SK-N-SH treated with all-trans-retinoic acid at 6 μM for 48 hours (cell line): ENCODE measurements at regions not wholly inside any gene's neighbourhood (a gene's known extent, or its start where the extent isn't known, plus 50 kb on each side); places are given as distances from the start of the nearest gene placed in this dataset.

Experiments used
- ATAC-seq: fragments of 200-7000 bp; cut with Tn5 transposase; 3 replicates; pipeline ENCODE4 v1.9.1; 2020; ENCODE audit warnings: mild to moderate bottlenecking, moderate library complexity
- ARNTL ChIP-seq: fragments of 450-650 bp; formaldehyde crosslinking; IDR thresholded peaks from 2 replicates; pipeline ENCODE4 v1.5.0; 2020; ENCODE audit warnings: low read depth, mild to moderate bottlenecking, moderate library complexity, borderline replicate concordance
- CREB5 ChIP-seq: fragments of 250-450 bp; sonication (Bioruptor Pico); IDR thresholded peaks from 2 replicates; pipeline ENCODE4 v1.5.1; 2020; ENCODE audit warnings: low read depth, mild to moderate bottlenecking, moderate library complexity
- ESRRG ChIP-seq: fragments of 250-450 bp; sonication (Bioruptor Pico); IDR thresholded peaks from 2 replicates; pipeline ENCODE4 v1.6.1; 2021; ENCODE audit warnings: mild to moderate bottlenecking
- OSR1 ChIP-seq: fragments of 250-450 bp; sonication (Bioruptor Pico); IDR thresholded peaks from 2 replicates; pipeline ENCODE4 v1.8.0; 2022; ENCODE audit warnings: moderate library complexity, mild to moderate bottlenecking, inconsistent platforms
- PATZ1 ChIP-seq: fragments of 250-450 bp; sonication (Bioruptor Pico); IDR thresholded peaks from 2 replicates; pipeline ENCODE4 v1.8.0; 2020; ENCODE audit warnings: mild to moderate bottlenecking, moderate library complexity, borderline replicate concordance
- PPARA ChIP-seq: fragments of 250-450 bp; sonication (Bioruptor Pico); IDR thresholded peaks from 2 replicates; pipeline ENCODE4 v1.5.0; 2020; ENCODE audit warnings: mild to moderate bottlenecking, borderline replicate concordance
- SNAI2 ChIP-seq: fragments of 250-450 bp; sonication (Bioruptor Pico); IDR thresholded peaks from 2 replicates; pipeline ENCODE4 v1.5.0; 2020; ENCODE audit warnings: mild to moderate bottlenecking, moderate library complexity
- TCF4 ChIP-seq: fragments of 250-450 bp; sonication (Bioruptor Pico); IDR thresholded peaks from 2 replicates; pipeline ENCODE4 v1.8.0; 2021; ENCODE audit warnings: mild to moderate bottlenecking, moderate library complexity, borderline replicate concordance
- TOX ChIP-seq: fragments of 250-450 bp; sonication (Bioruptor Pico); IDR thresholded peaks from 2 replicates; pipeline ENCODE4 v1.8.0; 2021; ENCODE audit warnings: mild to moderate bottlenecking, moderate library complexity, borderline replicate concordance
- TSHZ2 ChIP-seq: fragments of 250-450 bp; sonication (Bioruptor Pico); IDR thresholded peaks from 2 replicates; pipeline ENCODE4 v1.5.0; 2020; ENCODE audit warnings: mild to moderate bottlenecking, moderate library complexity
- ZC3H10 ChIP-seq: fragments of 250-450 bp; sonication (Bioruptor Pico); IDR thresholded peaks from 2 replicates; pipeline ENCODE4 v1.5.1; 2021; ENCODE audit warnings: mild to moderate bottlenecking, moderate library complexity
- ZFP3 ChIP-seq: fragments of 250-450 bp; sonication (Bioruptor Pico); IDR thresholded peaks from 2 replicates; pipeline ENCODE4 v1.5.0; 2020; ENCODE audit warnings: mild to moderate bottlenecking, moderate library complexity
- ZFP30 ChIP-seq: fragments of 450-650 bp; formaldehyde crosslinking; IDR thresholded peaks from 2 replicates; pipeline ENCODE4 v1.5.0; 2022; ENCODE audit warnings: mild to moderate bottlenecking, moderate library complexity
- ZNF565 ChIP-seq: fragments of 450-650 bp; formaldehyde crosslinking; conservative IDR thresholded peaks from 2 replicates; pipeline ENCODE4 v1.5.0; 2020; ENCODE audit warnings: low read depth, mild to moderate bottlenecking, moderate library complexity
- ZNF70 ChIP-seq: fragments of 450-650 bp; formaldehyde crosslinking; IDR thresholded peaks from 2 replicates; pipeline ENCODE4 v1.5.0; 2020; ENCODE audit warnings: mild to moderate bottlenecking, moderate library complexity
- ZNF8 ChIP-seq: fragments of 450-650 bp; formaldehyde crosslinking; IDR thresholded peaks from 2 replicates; pipeline ENCODE4 v1.5.0; 2020; ENCODE audit warnings: mild to moderate bottlenecking, moderate library complexity
- TF ChIP-seq, protein P1 (sequence below): fragments of 250-450 bp; sonication (Bioruptor Pico); IDR thresholded peaks from 2 replicates; pipeline ENCODE4 v1.5.1; 2021; ENCODE audit warnings: mild to moderate bottlenecking, moderate library complexity
- TF ChIP-seq, protein P2 (sequence below): fragments of 250-450 bp; sonication (Bioruptor Pico); IDR thresholded peaks from 2 replicates; pipeline ENCODE4 v1.8.0; 2021; ENCODE audit warnings: low read depth, mild to moderate bottlenecking, moderate library complexity, borderline replicate concordance

- no peak for TF ChIP-seq ZNF8 (CRISPR knock-in tag)
- TF ChIP-seq CREB5 (CRISPR knock-in tag), result no peak
- TF ChIP-seq, protein P1, sequence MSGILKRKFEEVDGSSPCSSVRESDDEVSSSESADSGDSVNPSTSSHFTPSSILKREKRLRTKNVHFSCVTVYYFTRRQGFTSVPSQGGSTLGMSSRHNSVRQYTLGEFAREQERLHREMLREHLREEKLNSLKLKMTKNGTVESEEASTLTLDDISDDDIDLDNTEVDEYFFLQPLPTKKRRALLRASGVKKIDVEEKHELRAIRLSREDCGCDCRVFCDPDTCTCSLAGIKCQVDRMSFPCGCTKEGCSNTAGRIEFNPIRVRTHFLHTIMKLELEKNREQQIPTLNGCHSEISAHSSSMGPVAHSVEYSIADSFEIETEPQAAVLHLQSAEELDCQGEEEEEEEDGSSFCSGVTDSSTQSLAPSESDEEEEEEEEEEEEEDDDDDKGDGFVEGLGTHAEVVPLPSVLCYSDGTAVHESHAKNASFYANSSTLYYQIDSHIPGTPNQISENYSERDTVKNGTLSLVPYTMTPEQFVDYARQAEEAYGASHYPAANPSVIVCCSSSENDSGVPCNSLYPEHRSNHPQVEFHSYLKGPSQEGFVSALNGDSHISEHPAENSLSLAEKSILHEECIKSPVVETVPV (CRISPR knock-in tag), result no peak
- no peak for TF ChIP-seq ESRRG (CRISPR knock-in tag)
- TF ChIP-seq, protein P2, sequence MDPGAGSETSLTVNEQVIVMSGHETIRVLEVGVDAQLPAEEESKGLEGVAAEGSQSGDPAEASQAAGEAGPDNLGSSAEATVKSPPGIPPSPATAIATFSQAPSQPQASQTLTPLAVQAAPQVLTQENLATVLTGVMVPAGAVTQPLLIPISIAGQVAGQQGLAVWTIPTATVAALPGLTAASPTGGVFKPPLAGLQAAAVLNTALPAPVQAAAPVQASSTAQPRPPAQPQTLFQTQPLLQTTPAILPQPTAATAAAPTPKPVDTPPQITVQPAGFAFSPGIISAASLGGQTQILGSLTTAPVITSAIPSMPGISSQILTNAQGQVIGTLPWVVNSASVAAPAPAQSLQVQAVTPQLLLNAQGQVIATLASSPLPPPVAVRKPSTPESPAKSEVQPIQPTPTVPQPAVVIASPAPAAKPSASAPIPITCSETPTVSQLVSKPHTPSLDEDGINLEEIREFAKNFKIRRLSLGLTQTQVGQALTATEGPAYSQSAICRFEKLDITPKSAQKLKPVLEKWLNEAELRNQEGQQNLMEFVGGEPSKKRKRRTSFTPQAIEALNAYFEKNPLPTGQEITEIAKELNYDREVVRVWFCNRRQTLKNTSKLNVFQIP (CRISPR knock-in tag), result no peak
- no peak for TF ChIP-seq PPARA (CRISPR knock-in tag)
- no peak for TF ChIP-seq OSR1 (CRISPR knock-in tag)
- TF ChIP-seq TOX (CRISPR knock-in tag), result no peak
- no peak for TF ChIP-seq ZFP30 (CRISPR knock-in tag)
- TF ChIP-seq SNAI2, result no peak
- ATAC-seq, result no peak
Measured at GRCh38 chr14:82528016-82528415, 994.4 kb upstream of the SEL1L start.

- TF ChIP-seq ZC3H10 (CRISPR knock-in tag) (no peak), ARNTL (CRISPR knock-in tag) (no peak), ZFP30 (CRISPR knock-in tag) (no peak), TOX (CRISPR knock-in tag) (no peak), TCF4 (CRISPR knock-in tag) (no peak), ZFP3 (CRISPR knock-in tag) (no peak), SNAI2 (no peak), CREB5 (CRISPR knock-in tag) (no peak), TSHZ2 (CRISPR knock-in tag) (no peak), PATZ1 (CRISPR knock-in tag) (no peak), ZNF8 (CRISPR knock-in tag) (no peak), ZNF70 (CRISPR knock-in tag) (no peak), PPARA (CRISPR knock-in tag) (no peak), ZNF565 (CRISPR knock-in tag) (no peak), ESRRG (CRISPR knock-in tag) (no peak)
- TF ChIP-seq, protein P2 (CRISPR knock-in tag), result no peak
- ATAC-seq, result no peak
Measured at GRCh38 chr14:82533351-82533750, 999.7 kb upstream of the SEL1L start.
